Breast epithelium (tissue), 4 donors: ENCODE measurements at regions not wholly inside any gene's neighbourhood (a gene's known extent, or its start where the extent isn't known, plus 50 kb on each side); places are given as distances from the start of the nearest gene placed in this dataset.

Experiments used
- DNase-seq, 2 donors: peaks; one replicate each; pipeline ENCODE4 v3.0.0-alpha.2; 2019; ENCODE audit warnings: low spot score in 2 of 2
- H3K27ac ChIP-seq, 2 donors: fragments of 200-600 bp; sonication (generic) in 1 of 2; one replicate each; pipeline ENCODE4 v1.5.1; 2016 to 2019; ENCODE audit warnings: mild to moderate bottlenecking in 1 of 2
- H3K27me3 ChIP-seq, 2 donors: fragments of 200-600 bp; sonication (generic) in 1 of 2; one replicate each; pipeline versions ENCODE4 v1.5.1 to v1.6.0; 2017 to 2019; ENCODE audit warnings: control low read depth in 1 of 2, mild to moderate bottlenecking in 1 of 2
- H3K36me3 ChIP-seq: fragments of 200-600 bp; one replicate; pipeline ENCODE4 v1.5.1; 2019
- H3K4me1 ChIP-seq, 2 donors: fragments of 200-600 bp; sonication (generic); one replicate each; pipeline ENCODE4 v1.5.1; 2016 to 2019; ENCODE audit warnings: control low read depth in 1 of 2
- H3K4me3 ChIP-seq, 3 donors: fragments of 200-600 bp; sonication (generic); 1 replicate in 2 of 3; 2 replicates in 1 of 3; pipeline ENCODE4 v1.5.1; 2016 to 2019; ENCODE audit warnings: mild to moderate bottlenecking in 3 of 3, moderate library complexity in 2 of 3
- H3K9me3 ChIP-seq, 2 donors: fragments of 200-600 bp; sonication (generic) in 1 of 2; one replicate each; pipeline ENCODE4 v1.5.1; 2016 to 2019; ENCODE audit warnings: control low read depth in 1 of 2
- CTCF ChIP-seq, 3 donors: fragments of 450-650 bp; IDR thresholded peaks; one replicate each; pipeline ENCODE4 v1.5.1; 2016 to 2017; ENCODE audit warnings: antibody characterized with exemption in 3 of 3, mild to moderate bottlenecking in 3 of 3, moderate library complexity in 3 of 3
- POLR2A ChIP-seq: fragments of 450-650 bp; IDR thresholded peaks from one replicate; pipeline ENCODE4 v1.6.1; 2016; ENCODE audit warnings: antibody characterized with exemption, mild to moderate bottlenecking, moderate library complexity
- POLR2AphosphoS5 ChIP-seq, 3 donors: sonication (generic); formaldehyde crosslinking; IDR thresholded peaks; one replicate each; pipeline ENCODE4 v1.6.1; 2017; ENCODE audit warnings: antibody characterized with exemption in 3 of 3
- intact Hi-C: fragments of 100-400 bp; cut with DNase I; formaldehyde crosslinking; loops from one replicate; pipeline ENCODE4 v1.15.1; 2023; ENCODE audit warnings: low total_unique reads

- TF ChIP-seq CTCF (IDR thresholded peaks at IDR 0.05) (no peak), POLR2AphosphoS5 (IDR thresholded peaks at IDR 0.05) (no peak), POLR2A (no peak)
- H3K27me3 ChIP-seq, result no peaks in the 10 kb centered on the region
- DNase-seq, result no peak
Measured at GRCh38 chr11:33620423-33621171, 80.0 kb downstream of the C11orf91 start.

GRCh38 chr11:33618956-33619355, 81.7 kb downstream of the C11orf91 start:
- Histone ChIP-seq H3K9me3 (no peaks in the 10 kb centered on the region), H3K27ac (no peak overlapping the region), H3K4me1 (peaks cover 0 to 3% of the 10 kb centered on the region in 2 donors), H3K4me3 (no peak overlapping the region), H3K36me3 (no peaks in the 10 kb centered on the region), H3K27me3 (no peaks in the 10 kb centered on the region)
- DNase-seq, result no peak
- intact Hi-C loops, result no loop called here
- TF ChIP-seq POLR2AphosphoS5 (IDR thresholded peaks at IDR 0.05), result no peak
- TF ChIP-seq POLR2A, result no peak
- TF ChIP-seq CTCF (IDR thresholded peaks at IDR 0.05), result no peak

More at GRCh38 chr11:33620423-33621171, 80.0 kb downstream of the C11orf91 start:
- Histone ChIP-seq H3K36me3 (no peaks in the 10 kb centered on the region), H3K9me3 (no peaks in the 10 kb centered on the region), H3K4me1 (peaks cover 0 to 3% of the 10 kb centered on the region in 2 donors), H3K4me3 (no peak overlapping the region), H3K27ac (peak overlapping the region; percentile 9 to 27)
- intact Hi-C loops, result no loop called here

GRCh38 chr11:33618351-33618710, 82.3 kb downstream of the C11orf91 start:
- intact Hi-C loops, result no loop called here
- Histone ChIP-seq H3K4me3 (no peak overlapping the region), H3K4me1 (peaks cover 0 to 3% of the 10 kb centered on the region in 2 donors), H3K36me3 (no peaks in the 10 kb centered on the region), H3K27me3 (no peaks in the 10 kb centered on the region), H3K9me3 (no peaks in the 10 kb centered on the region), H3K27ac (no peak overlapping the region)
- DNase-seq, result no peak
- no peak for TF ChIP-seq CTCF (IDR thresholded peaks at IDR 0.05)
- no peak for TF ChIP-seq POLR2A
- TF ChIP-seq POLR2AphosphoS5 (IDR thresholded peaks at IDR 0.05), result no peak

GRCh38 chr11:33617672-33618350, 82.8 kb downstream of the C11orf91 start:
- Histone ChIP-seq H3K27me3 (no peaks in the 10 kb centered on the region), H3K36me3 (no peaks in the 10 kb centered on the region), H3K4me3 (no peak overlapping the region), H3K9me3 (no peaks in the 10 kb centered on the region), H3K27ac (no peak overlapping the region), H3K4me1 (peaks cover 0 to 3% of the 10 kb centered on the region in 2 donors)
- TF ChIP-seq POLR2A (no peak), POLR2AphosphoS5 (IDR thresholded peaks at IDR 0.05) (no peak), CTCF (IDR thresholded peaks at IDR 0.05) (no peak)
- no peak for DNase-seq
- intact Hi-C loops, result no loop called here

- H3K9me3 ChIP-seq, result no peaks in the 10 kb centered on the region
- H3K36me3 ChIP-seq, result no peaks in the 10 kb centered on the region
- intact Hi-C loops, result no loop called here
- no peaks in the 10 kb centered on the region for H3K27me3 ChIP-seq
- TF ChIP-seq POLR2AphosphoS5 (IDR thresholded peaks at IDR 0.05) (no peak), POLR2A (no peak), CTCF (IDR thresholded peaks at IDR 0.05) (no peak)
- DNase-seq, result no peak
- no peak overlapping the region for H3K4me3 ChIP-seq
- H3K27ac ChIP-seq, result no peak overlapping the region
- H3K4me1 ChIP-seq, result no peaks in the 10 kb centered on the region
Measured at GRCh38 chr11:33616552-33616951, 84.1 kb downstream of the C11orf91 start.
